Adrenal gland (tissue), 5 donors: ENCODE measurements at regions not wholly inside any gene's neighbourhood (a gene's known extent, or its start where the extent isn't known, plus 50 kb on each side); places are given as distances from the start of the nearest gene placed in this dataset.
"Not testable (repeated sequence)": the region's sequence is repeated elsewhere in the genome, so short reads cannot be mapped to it uniquely, and the experiment has no call there.

ENCODE experiments used
- POLR2A ChIP-seq, 2 donors: fragments of 450-650 bp; IDR thresholded peaks; one replicate each; pipeline ENCODE4 v1.6.1; 2017; ENCODE audit warnings: antibody characterized with exemption in 2 of 2, mild to moderate bottlenecking in 2 of 2, moderate library complexity in 1 of 2
- TF ChIP-seq, protein P1 (sequence below), 6 experiments: fragments of 450-650 bp in 4 of 6; fragments of 200-600 bp in 2 of 6; sonication (generic) in 1 of 6; IDR thresholded peaks; 1 replicate in 5 of 6; 2 replicates in 1 of 6; pipeline versions ENCODE4 v1.5.1 to v1.8.0; 2016 to 2021; ENCODE audit warnings: antibody characterized with exemption in 6 of 6, mild to moderate bottlenecking in 2 of 6, moderate library complexity in 1 of 6
- donor health status: DM: no; HTN: no; CAD: no.

DNA sequence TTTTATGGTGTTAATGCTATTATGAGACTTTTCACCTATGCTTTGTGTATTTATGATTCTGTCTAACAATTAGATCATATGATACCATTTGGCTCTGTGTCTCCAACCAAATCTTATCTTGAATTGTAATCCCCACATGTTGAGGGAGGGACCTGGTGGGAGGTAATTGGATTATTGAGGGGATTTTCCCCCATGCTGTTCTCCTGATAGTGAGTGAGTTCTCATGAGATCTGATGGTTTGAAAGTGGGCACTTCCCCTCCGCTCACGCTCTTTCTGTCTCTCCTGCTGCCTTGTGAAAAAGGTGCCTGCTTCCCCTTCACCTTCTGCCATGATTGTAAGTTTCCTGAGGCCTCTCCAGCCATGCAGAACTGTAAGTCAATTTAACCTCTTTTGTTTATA, 71.6 kb upstream of the NOX4 start:
- not testable (repeated sequence) for TF ChIP-seq POLR2A (IDR thresholded peaks at IDR 0.05)
- TF ChIP-seq, protein P1, sequence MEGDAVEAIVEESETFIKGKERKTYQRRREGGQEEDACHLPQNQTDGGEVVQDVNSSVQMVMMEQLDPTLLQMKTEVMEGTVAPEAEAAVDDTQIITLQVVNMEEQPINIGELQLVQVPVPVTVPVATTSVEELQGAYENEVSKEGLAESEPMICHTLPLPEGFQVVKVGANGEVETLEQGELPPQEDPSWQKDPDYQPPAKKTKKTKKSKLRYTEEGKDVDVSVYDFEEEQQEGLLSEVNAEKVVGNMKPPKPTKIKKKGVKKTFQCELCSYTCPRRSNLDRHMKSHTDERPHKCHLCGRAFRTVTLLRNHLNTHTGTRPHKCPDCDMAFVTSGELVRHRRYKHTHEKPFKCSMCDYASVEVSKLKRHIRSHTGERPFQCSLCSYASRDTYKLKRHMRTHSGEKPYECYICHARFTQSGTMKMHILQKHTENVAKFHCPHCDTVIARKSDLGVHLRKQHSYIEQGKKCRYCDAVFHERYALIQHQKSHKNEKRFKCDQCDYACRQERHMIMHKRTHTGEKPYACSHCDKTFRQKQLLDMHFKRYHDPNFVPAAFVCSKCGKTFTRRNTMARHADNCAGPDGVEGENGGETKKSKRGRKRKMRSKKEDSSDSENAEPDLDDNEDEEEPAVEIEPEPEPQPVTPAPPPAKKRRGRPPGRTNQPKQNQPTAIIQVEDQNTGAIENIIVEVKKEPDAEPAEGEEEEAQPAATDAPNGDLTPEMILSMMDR (IDR thresholded peaks at IDR 0.05), result not testable (repeated sequence)
